Smooth muscle cell (in vitro differentiated cells): ENCODE measurements at regions not wholly inside any gene's neighbourhood (a gene's known extent, or its start where the extent isn't known, plus 50 kb on each side); places are given as distances from the start of the nearest gene placed in this dataset.

Experiments
- DNase-seq: peaks from one replicate; lab custom pipeline; 2025; ENCODE audit not compliant: unreplicated experiment; lab: John Stamatoyannopoulos, UW
- H2AFZ ChIP-seq: fragments of 200-600 bp; sonication (generic); 2 replicates; pipeline ENCODE4 v1.6.0; 2016; ENCODE audit warnings: antibody characterized with exemption, low read depth, mild to moderate bottlenecking
- H3F3A ChIP-seq: fragments of 200-600 bp; sonication (generic); 2 replicates; pipeline ENCODE4 v1.6.0; 2017; ENCODE audit warnings: antibody characterized with exemption, low read depth
- H3K27ac ChIP-seq: fragments of 200-600 bp; sonication (generic); 2 replicates; pipeline ENCODE4 v1.5.1; 2016; ENCODE audit warnings: low read depth, mild to moderate bottlenecking
- H3K27me3 ChIP-seq: fragments of 200-600 bp; sonication (generic); 2 replicates; pipeline ENCODE4 v1.6.1; 2016; ENCODE audit warnings: low read depth, mild to moderate bottlenecking
- H3K36me3 ChIP-seq: fragments of 200-600 bp; sonication (generic); 2 replicates; pipeline ENCODE4 v1.5.1; 2016; ENCODE audit warnings: low read depth
- H3K4me1 ChIP-seq: fragments of 200-600 bp; sonication (generic); 2 replicates; pipeline ENCODE4 v1.5.1; 2016; ENCODE audit warnings: low read depth
- H3K4me2 ChIP-seq: fragments of 200-600 bp; sonication (generic); 2 replicates; pipeline ENCODE4 v1.6.0; 2016; ENCODE audit warnings: mild to moderate bottlenecking
- H3K4me3 ChIP-seq: fragments of 200-600 bp; sonication (generic); 2 replicates; pipeline ENCODE4 v1.5.1; 2016; ENCODE audit warnings: mild to moderate bottlenecking
- H3K79me2 ChIP-seq: fragments of 200-600 bp; sonication (generic); 2 replicates; pipeline ENCODE4 v1.6.0; 2016; ENCODE audit warnings: low read depth, mild to moderate bottlenecking
- H3K9ac ChIP-seq: fragments of 200-600 bp; sonication (generic); 2 replicates; pipeline ENCODE4 v1.6.0; 2016; ENCODE audit warnings: low read depth
- H3K9me3 ChIP-seq: fragments of 200-600 bp; sonication (generic); replicated peaks from 2 replicates; pipeline ENCODE4 v1.5.1; 2016; ENCODE audit warnings: low read depth
- H4K20me1 ChIP-seq: fragments of 200-600 bp; sonication (generic); 2 replicates; pipeline ENCODE4 v1.6.0; 2016; ENCODE audit warnings: low read depth
- whole genome bisulfite sequencing: methylation state at CpG from one replicate; pipeline ENCODE4 v1.1.7; 2016; ENCODE audit warnings: low lambda C conversion rate; 5-methylcytosine and 5-hydroxymethylcytosine counted together
- TF ChIP-seq, protein P1 (sequence below): fragments of 200-600 bp; sonication (generic); IDR thresholded peaks from 2 replicates; pipeline ENCODE4 v1.5.1; 2017; ENCODE audit warnings: borderline replicate concordance, mild to moderate bottlenecking, antibody characterized with exemption; ENCODE audit not compliant: insufficient read depth, poor library complexity, severe bottlenecking

GRCh38 chr6:141307309-141307998 lies 825.3 kb upstream of the GJE1 start:
- no peak overlapping the region for H3K9ac ChIP-seq
- no peak for DNase-seq
- H4K20me1 ChIP-seq, result no peaks in the 10 kb centered on the region
- no peak overlapping the region for H3K4me3 ChIP-seq
- H3K27ac ChIP-seq, result no peak overlapping the region
- no peaks in the 10 kb centered on the region for H3K9me3 ChIP-seq
- no peak overlapping the region for H2AFZ ChIP-seq
- 96% methylated on average over 3 of the region's 3 CpGs for WGBS
- H3K4me1 ChIP-seq, result no peaks in the 10 kb centered on the region
- H3K79me2 ChIP-seq, result no peaks in the 10 kb centered on the region
- H3K27me3 ChIP-seq, result no peaks in the 10 kb centered on the region
- no peaks in the 10 kb centered on the region for H3F3A ChIP-seq
- no peaks in the 10 kb centered on the region for H3K36me3 ChIP-seq
- TF ChIP-seq, protein P1, sequence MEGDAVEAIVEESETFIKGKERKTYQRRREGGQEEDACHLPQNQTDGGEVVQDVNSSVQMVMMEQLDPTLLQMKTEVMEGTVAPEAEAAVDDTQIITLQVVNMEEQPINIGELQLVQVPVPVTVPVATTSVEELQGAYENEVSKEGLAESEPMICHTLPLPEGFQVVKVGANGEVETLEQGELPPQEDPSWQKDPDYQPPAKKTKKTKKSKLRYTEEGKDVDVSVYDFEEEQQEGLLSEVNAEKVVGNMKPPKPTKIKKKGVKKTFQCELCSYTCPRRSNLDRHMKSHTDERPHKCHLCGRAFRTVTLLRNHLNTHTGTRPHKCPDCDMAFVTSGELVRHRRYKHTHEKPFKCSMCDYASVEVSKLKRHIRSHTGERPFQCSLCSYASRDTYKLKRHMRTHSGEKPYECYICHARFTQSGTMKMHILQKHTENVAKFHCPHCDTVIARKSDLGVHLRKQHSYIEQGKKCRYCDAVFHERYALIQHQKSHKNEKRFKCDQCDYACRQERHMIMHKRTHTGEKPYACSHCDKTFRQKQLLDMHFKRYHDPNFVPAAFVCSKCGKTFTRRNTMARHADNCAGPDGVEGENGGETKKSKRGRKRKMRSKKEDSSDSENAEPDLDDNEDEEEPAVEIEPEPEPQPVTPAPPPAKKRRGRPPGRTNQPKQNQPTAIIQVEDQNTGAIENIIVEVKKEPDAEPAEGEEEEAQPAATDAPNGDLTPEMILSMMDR, result no peak
- no peak overlapping the region for H3K4me2 ChIP-seq

- Histone ChIP-seq H3K4me2 (no peak overlapping the region), H3K4me3 (no peak overlapping the region), H4K20me1 (no peaks in the 10 kb centered on the region), H3K36me3 (no peaks in the 10 kb centered on the region), H3F3A (no peaks in the 10 kb centered on the region), H3K9me3 (no peaks in the 10 kb centered on the region), H3K4me1 (no peaks in the 10 kb centered on the region), H3K27ac (no peak overlapping the region), H3K9ac (no peak overlapping the region), H3K27me3 (no peaks in the 10 kb centered on the region), H3K79me2 (no peaks in the 10 kb centered on the region), H2AFZ (no peak overlapping the region)
- TF ChIP-seq, protein P1, result no peak
- 93% methylated on average over 6 of the region's 6 CpGs for WGBS
- no peak for DNase-seq
Observed at GRCh38 chr6:141303907-141304306, 828.8 kb upstream of the GJE1 start.

DNA sequence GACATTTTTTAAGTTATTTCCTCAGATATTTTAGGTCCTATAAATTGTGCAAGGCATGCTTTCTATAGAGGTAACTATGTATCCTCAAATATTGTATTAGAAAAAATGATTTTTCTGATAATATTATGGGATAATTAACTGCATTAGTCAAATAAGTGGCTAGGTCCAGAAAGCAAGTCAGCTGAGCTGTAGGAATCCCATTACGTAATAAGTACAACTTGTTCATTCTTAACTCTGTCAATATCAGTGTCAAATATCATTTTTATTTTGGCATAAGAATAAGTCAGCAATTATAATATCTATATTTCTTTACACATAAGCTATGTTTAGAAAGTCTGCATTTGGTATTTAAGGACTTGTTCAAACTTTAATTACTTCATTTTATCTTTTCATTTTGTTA lies 830.9 kb upstream of the GJE1 start:
- Histone ChIP-seq H3F3A (no peaks in the 10 kb centered on the region), H3K9ac (no peak overlapping the region), H3K27me3 (no peaks in the 10 kb centered on the region), H3K79me2 (no peaks in the 10 kb centered on the region), H3K4me1 (no peaks in the 10 kb centered on the region), H4K20me1 (no peaks in the 10 kb centered on the region), H3K36me3 (no peaks in the 10 kb centered on the region), H2AFZ (no peak overlapping the region), H3K4me2 (no peak overlapping the region), H3K4me3 (no peak overlapping the region), H3K27ac (no peak overlapping the region), H3K9me3 (no peaks in the 10 kb centered on the region)
- no peak for DNase-seq
- 83% methylated on average over 1 of the region's 1 CpG for whole genome bisulfite sequencing
- TF ChIP-seq, protein P1, result no peak
